Heart right ventricle (tissue), 16 donors: ENCODE measurements at regions not wholly inside any gene's neighbourhood (a gene's known extent, or its start where the extent isn't known, plus 50 kb on each side); places are given as distances from the start of the nearest gene placed in this dataset.

Experiments
- ATAC-seq, 8 donors: fragments of 200-7000 bp; cut with Tn5 transposase; one replicate each; pipeline ENCODE4 v1.9.1; 2020; ENCODE audit warnings: mild to moderate bottlenecking in 8 of 8, moderate library complexity in 8 of 8, moderate number of reproducible peaks in 1 of 8
- DNase-seq, 2 donors: peaks; one replicate each; pipeline ENCODE4 v3.0.0-alpha.2; 2020
- H3K27ac ChIP-seq, 10 donors: fragments of 200-600 bp; sonication (generic) in 2 of 10; one replicate each; pipeline versions ENCODE4 v1.5.0 to v1.8.0; 2020 to 2022; ENCODE audit warnings: mild to moderate bottlenecking in 3 of 10
- H3K27me3 ChIP-seq, 7 donors: fragments of 200-600 bp; one replicate each; pipeline ENCODE4 v1.8.0; 2021 to 2022; ENCODE audit warnings: mild to moderate bottlenecking in 2 of 7
- H3K36me3 ChIP-seq, 9 donors: fragments of 200-600 bp; sonication (generic) in 1 of 9; one replicate each; pipeline versions ENCODE4 v1.5.0 to v1.8.0; 2020 to 2022; ENCODE audit warnings: mild to moderate bottlenecking in 2 of 9
- H3K4me1 ChIP-seq, 9 donors: fragments of 200-600 bp; sonication (generic) in 1 of 9; one replicate each; pipeline versions ENCODE4 v1.5.0 to v1.8.0; 2020 to 2022; ENCODE audit warnings: mild to moderate bottlenecking in 4 of 9
- H3K4me3 ChIP-seq, 10 donors: fragments of 200-600 bp; sonication (generic) in 2 of 10; one replicate each; pipeline versions ENCODE4 v1.5.0 to v1.8.0; 2020 to 2022; ENCODE audit warnings: mild to moderate bottlenecking in 7 of 10, moderate library complexity in 2 of 10
- H3K9me3 ChIP-seq, 11 donors: fragments of 200-600 bp in 10 of 11; sonication (generic) in 2 of 11; one replicate each; pipeline versions ENCODE4 v1.5.0 to v1.8.0; 2013 to 2022; ENCODE audit warnings: mild to moderate bottlenecking in 2 of 11, control low read depth in 1 of 11, moderate library complexity in 1 of 11
- CTCF ChIP-seq, 9 donors: fragments of 200-600 bp; sonication (generic) in 2 of 9; IDR thresholded peaks; one replicate each; pipeline versions ENCODE4 v1.5.0 to v1.8.0; 2021 to 2022; ENCODE audit warnings: antibody characterized with exemption in 9 of 9, mild to moderate bottlenecking in 5 of 9, moderate library complexity in 1 of 9
- WGBS, 2 donors: extraction: QIAGEN DNeasy Blood & Tissue Kit; methylation state at CpG; one replicate each; pipeline ENCODE4 v1.1.7; 2013; ENCODE audit warnings: inconsistent platforms in 1 of 2; 5-methylcytosine and 5-hydroxymethylcytosine counted together
- intact Hi-C, 10 donors: fragments of 100-400 bp; cut with DNase I; formaldehyde crosslinking; loops; one replicate each; pipeline versions ENCODE4 v1.11.1 to v1.14.2; 2022
- donor health status: Arrhythmogenic right ventricular cardiomyopathy.
- donor health status: ischemic (EF 13 %, LVEDD 7.1; RV severe dilation, severe dysfunction).
- donor health status: healthy with polysubstance abuse.
- donor health status: DM: no; HTN: yes; CAD: no.
- donor health status: DM: no; HTN: no; CAD: no.
- donor health status: ischemic (EF 25% LVEDD 6.9; RV normal size, moderate dysfunction).
- donor health status: ischemic (EF 25% LVEDD 5.7; RV mildly dilated, moderate dysfunction).
- donor health status: healthy.
- donor health status: DM: yes; HTN: yes; CAD: no.
- donor health status: Ischemic cardiomyopathy.
- donor health status: ischemic (EF 35%, LVEDD 5.7; RV mildly dilated, moderate dysfunction).
- donor health status: nonischemic (EF 11% LVEDD 7.7; RV severe dilation, severe dysfunction).
- donor health status: DM: yes; HTN: yes; CAD: no.
- donor health status: PGD.
- donor health status: ischemic (EF 29% LVEDD 5.4; RV normal size, mild dysfunction).
- donor health status: nonischemic (EF 23%, LVEDD 6.1; RV moderate dilation, normal function).

GRCh38 chr6:16818992-16819626 lies 57.8 kb upstream of the ATXN1 start:
- Histone ChIP-seq H3K27ac (no peak overlapping the region), H3K4me1 (no peaks in the 10 kb centered on the region), H3K36me3 (no peaks in the 10 kb centered on the region), H3K27me3 (no peaks in the 10 kb centered on the region), H3K9me3 (peaks cover 0 to 3% (median 0%) of the 10 kb centered on the region in 11 donors), H3K4me3 (no peak overlapping the region)
- no peak for TF ChIP-seq CTCF (IDR thresholded peaks at IDR 0.05)
- ATAC-seq (no peak), DNase-seq (no peak)
- intact Hi-C loops: no loop called here
- WGBS, 2 donors: 86 to 90% methylated on average over 5 of the region's 5 CpGs

DNA sequence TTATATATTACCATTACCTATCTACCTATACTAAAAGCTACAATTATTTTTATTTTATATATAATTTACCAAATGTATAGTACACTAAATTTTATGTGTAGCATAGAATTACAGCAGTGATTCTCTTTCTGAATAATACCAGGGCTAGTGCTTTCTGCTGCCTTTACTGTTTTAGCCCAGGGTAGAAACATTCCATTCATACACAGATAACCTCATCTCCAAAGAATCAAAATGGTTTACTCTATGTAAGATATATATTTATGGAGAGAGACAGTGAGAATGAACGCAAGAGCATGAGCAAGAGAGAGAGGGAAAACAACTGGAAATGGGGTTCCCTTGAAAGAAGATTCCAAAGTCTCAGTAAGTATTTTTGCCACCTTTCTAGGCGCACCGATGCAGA lies 56.3 kb upstream of the ATXN1 start:
- TF ChIP-seq CTCF (IDR thresholded peaks at IDR 0.05): no peak
- intact Hi-C loops: no loop called here
- 91 to 93% methylated on average over 3 of the region's 3 CpGs for WGBS, 2 donors
- Histone ChIP-seq H3K9me3 (peaks cover 0 to 18% (median 0%) of the 10 kb centered on the region in 11 donors), H3K4me3 (no peak overlapping the region), H3K4me1 (no peaks in the 10 kb centered on the region), H3K27me3 (no peaks in the 10 kb centered on the region), H3K36me3 (no peaks in the 10 kb centered on the region), H3K27ac (no peak overlapping the region)
- no peak for DNase-seq
- no peak for ATAC-seq

GRCh38 chr6:16816891-16817290 lies 55.6 kb upstream of the ATXN1 start:
- Histone ChIP-seq H3K4me3 (no peak overlapping the region), H3K36me3 (no peaks in the 10 kb centered on the region), H3K27me3 (no peaks in the 10 kb centered on the region), H3K4me1 (no peaks in the 10 kb centered on the region), H3K27ac (no peak overlapping the region), H3K9me3 (peaks cover 0 to 24% (median 0%) of the 10 kb centered on the region in 11 donors)
- ATAC-seq (no peak), DNase-seq (no peak)
- WGBS, 2 donors: 73 to 78% methylated on average over 3 of the region's 3 CpGs
- TF ChIP-seq CTCF (IDR thresholded peaks at IDR 0.05): no peak
- intact Hi-C loops: no loop called here

GRCh38 chr6:16812993-16813392 lies 51.7 kb upstream of the ATXN1 start:
- intact Hi-C loops: no loop called here
- Histone ChIP-seq H3K4me3 (no peak overlapping the region), H3K27me3 (no peaks in the 10 kb centered on the region), H3K36me3 (no peaks in the 10 kb centered on the region), H3K27ac (no peak overlapping the region), H3K9me3 (peaks cover 0 to 42% (median 6%) of the 10 kb centered on the region in 11 donors), H3K4me1 (no peaks in the 10 kb centered on the region)
- no peak for DNase-seq
- 91 to 93% methylated on average over 2 of the region's 2 CpGs for whole genome bisulfite sequencing, 2 donors
- TF ChIP-seq CTCF (IDR thresholded peaks at IDR 0.05): no peak
- no peak for ATAC-seq
